GM18861 (cell line): ENCODE measurements at regions not wholly inside any gene's neighbourhood (a gene's known extent, or its start where the extent isn't known, plus 50 kb on each side); places are given as distances from the start of the nearest gene placed in this dataset.

ENCODE experiments used
- ATAC-seq: cut with Tn5 transposase; IDR thresholded peaks from one replicate; pipeline ENCODE4 v1.9.1; 2021; ENCODE audit not compliant: unreplicated experiment

GRCh38 chr10:78912361-78913218 lies 156.2 kb upstream of the ZMIZ1 start:
- no peak for ATAC-seq

GRCh38 chr10:78913219-78914059 lies 155.3 kb upstream of the ZMIZ1 start:
- no peak for ATAC-seq

- ATAC-seq, result no peak
These were observed 154.7 kb upstream of the ZMIZ1 start for GRCh38 chr10:78914060-78914378.

GRCh38 chr10:78914502-78915189 lies 154.1 kb upstream of the ZMIZ1 start:
- no peak for ATAC-seq

GRCh38 chr10:78915190-78915518 lies 153.6 kb upstream of the ZMIZ1 start:
- no peak for ATAC-seq

- ATAC-seq, result no peak
These were observed 152.5 kb upstream of the ZMIZ1 start for GRCh38 chr10:78916227-78916626.

- ATAC-seq, result no peak
These were observed 149.4 kb upstream of the ZMIZ1 start for GRCh38 chr10:78919181-78919966.

- ATAC-seq, result no peak
These were observed 148.8 kb upstream of the ZMIZ1 start for GRCh38 chr10:78920011-78920410.

- no peak for ATAC-seq
These were observed 146.9 kb upstream of the ZMIZ1 start for GRCh38 chr10:78921895-78922294.

- ATAC-seq, result no peak
These were observed 145.0 kb upstream of the ZMIZ1 start for GRCh38 chr10:78923647-78924318.

GRCh38 chr10:78924319-78925003 lies 144.3 kb upstream of the ZMIZ1 start:
- no peak for ATAC-seq

GRCh38 chr10:78925275-78925674 lies 143.5 kb upstream of the ZMIZ1 start:
- no peak for ATAC-seq

- no peak for ATAC-seq
These were observed 142.9 kb upstream of the ZMIZ1 start for GRCh38 chr10:78925800-78926319.

- no peak for ATAC-seq
These were observed 141.3 kb upstream of the ZMIZ1 start for GRCh38 chr10:78927257-78927995.

- ATAC-seq, result no peak
These were observed 140.4 kb upstream of the ZMIZ1 start for GRCh38 chr10:78928330-78928729.

GRCh38 chr10:78929541-78929940 lies 139.2 kb upstream of the ZMIZ1 start:
- ATAC-seq, result no peak

- no peak for ATAC-seq
These were observed 137.3 kb upstream of the ZMIZ1 start for GRCh38 chr10:78931321-78932053.

GRCh38 chr10:78932054-78932386 lies 136.7 kb upstream of the ZMIZ1 start:
- no peak for ATAC-seq
